ENCODE measurements at regions not wholly inside any gene's neighbourhood (a gene's known extent, or its start where the extent isn't known, plus 50 kb on each side); places are given as distances from the start of the nearest gene placed in this dataset.
A peak's percentile ranks its signal among the peaks of the same experiment; 100 is the strongest.

DNA sequence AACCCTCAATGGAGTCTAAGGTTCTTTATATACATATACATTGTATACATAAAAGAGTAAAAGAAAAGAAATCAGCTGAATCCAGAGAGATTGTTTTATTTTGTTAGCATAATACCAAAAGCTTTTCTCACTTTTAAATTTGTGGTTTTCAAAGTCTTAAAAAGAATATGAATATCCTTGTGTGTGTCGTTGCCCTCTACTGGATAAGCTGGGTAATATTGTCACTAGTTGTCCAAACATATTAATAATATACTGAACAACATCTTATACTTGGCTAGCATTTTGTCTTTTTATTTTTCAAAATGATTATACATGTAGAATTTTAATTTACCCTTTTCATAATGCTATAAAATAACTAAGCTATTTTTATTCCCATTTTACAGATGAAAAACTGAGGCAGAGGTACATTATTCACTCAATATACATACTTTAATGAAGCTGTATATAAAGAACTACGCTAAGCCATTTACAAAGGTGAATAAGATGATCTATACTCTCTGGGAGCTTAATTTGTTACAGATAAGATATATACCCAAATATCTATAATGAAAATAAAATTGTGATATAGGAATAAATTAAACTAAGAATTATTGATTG is 531.7 kb downstream of the TFAP2B start:
- Mint-ChIP-seq H3K27ac (no peak overlapping the region), H3K27me3 (no peaks in the 10 kb centered on the region), H3K4me3 (no peak overlapping the region), H3K4me1 (ENCODE audit: low read depth) (no peaks in the 10 kb centered on the region), H3K36me3 (ENCODE audit: low read depth) (no peaks in the 10 kb centered on the region), H3K9me3 (peaks cover 9% of the 10 kb centered on the region)
- intact Hi-C loops (cut with micrococcal nuclease): loop anchor here (5.0 kb wide), 1 partner anchor 533 kb away; the partner anchor contains the start of gene TFAP2B
- ChIA-PET CTCF (interaction anchor here (1.0 to 1.5 kb wide), 3 partner anchors 10 to 26 kb away, joined by 3 read pairs; no protein-coding TSS in a partner anchor), POLR2A (no interaction called here)
- ATAC-seq (no peak), DNase-seq (no peak)
- TF ChIP-seq, protein P1, sequence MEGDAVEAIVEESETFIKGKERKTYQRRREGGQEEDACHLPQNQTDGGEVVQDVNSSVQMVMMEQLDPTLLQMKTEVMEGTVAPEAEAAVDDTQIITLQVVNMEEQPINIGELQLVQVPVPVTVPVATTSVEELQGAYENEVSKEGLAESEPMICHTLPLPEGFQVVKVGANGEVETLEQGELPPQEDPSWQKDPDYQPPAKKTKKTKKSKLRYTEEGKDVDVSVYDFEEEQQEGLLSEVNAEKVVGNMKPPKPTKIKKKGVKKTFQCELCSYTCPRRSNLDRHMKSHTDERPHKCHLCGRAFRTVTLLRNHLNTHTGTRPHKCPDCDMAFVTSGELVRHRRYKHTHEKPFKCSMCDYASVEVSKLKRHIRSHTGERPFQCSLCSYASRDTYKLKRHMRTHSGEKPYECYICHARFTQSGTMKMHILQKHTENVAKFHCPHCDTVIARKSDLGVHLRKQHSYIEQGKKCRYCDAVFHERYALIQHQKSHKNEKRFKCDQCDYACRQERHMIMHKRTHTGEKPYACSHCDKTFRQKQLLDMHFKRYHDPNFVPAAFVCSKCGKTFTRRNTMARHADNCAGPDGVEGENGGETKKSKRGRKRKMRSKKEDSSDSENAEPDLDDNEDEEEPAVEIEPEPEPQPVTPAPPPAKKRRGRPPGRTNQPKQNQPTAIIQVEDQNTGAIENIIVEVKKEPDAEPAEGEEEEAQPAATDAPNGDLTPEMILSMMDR (IDR thresholded peaks at IDR 0.05): peak; percentile 57

DNA sequence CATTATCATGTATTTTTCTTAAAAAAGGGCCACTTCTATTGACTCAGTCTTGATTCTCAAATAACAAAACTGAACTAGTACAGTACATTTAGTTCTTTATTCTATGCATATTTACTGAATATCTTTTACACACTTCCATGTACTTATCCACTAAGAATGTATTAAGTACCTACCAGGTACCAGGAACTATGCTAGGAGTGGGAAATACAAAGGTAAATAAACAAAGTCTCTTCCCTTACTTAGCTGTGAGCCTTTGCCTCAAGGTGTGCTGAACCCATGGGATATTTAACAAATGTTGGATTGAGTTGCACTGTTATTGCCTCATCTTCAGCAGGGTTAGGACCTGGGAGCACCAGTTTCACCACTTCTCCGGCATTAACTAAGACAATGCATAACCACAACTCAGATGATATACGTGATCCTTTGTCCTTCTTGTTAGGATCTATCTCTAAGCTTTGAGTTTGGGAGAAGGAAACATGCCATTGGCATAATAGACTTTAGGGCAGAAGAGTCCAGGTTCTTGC is 533.9 kb downstream of the TFAP2B start:
- Mint-ChIP-seq H3K9me3 (peaks cover 3% of the 10 kb centered on the region), H3K4me3 (no peak overlapping the region), H3K27ac (no peak overlapping the region), H3K4me1 (ENCODE audit: low read depth) (no peaks in the 10 kb centered on the region), H3K27me3 (no peaks in the 10 kb centered on the region), H3K36me3 (ENCODE audit: low read depth) (no peaks in the 10 kb centered on the region)
- DNase-seq: no peak
- POLR2A ChIA-PET: no interaction called here
- TF ChIP-seq, protein P1 (IDR thresholded peaks at IDR 0.05): no peak
- intact Hi-C loops (cut with micrococcal nuclease): loop anchor here (5.0 kb wide), 1 partner anchor 535 kb away; the partner anchor contains the start of gene TFAP2B
- no peak for ATAC-seq
- CTCF ChIA-PET: interaction anchor here (1.1 to 1.2 kb wide), 2 partner anchors 14 to 537 kb away, joined by 3 read pairs; no protein-coding TSS in a partner anchor

DNA sequence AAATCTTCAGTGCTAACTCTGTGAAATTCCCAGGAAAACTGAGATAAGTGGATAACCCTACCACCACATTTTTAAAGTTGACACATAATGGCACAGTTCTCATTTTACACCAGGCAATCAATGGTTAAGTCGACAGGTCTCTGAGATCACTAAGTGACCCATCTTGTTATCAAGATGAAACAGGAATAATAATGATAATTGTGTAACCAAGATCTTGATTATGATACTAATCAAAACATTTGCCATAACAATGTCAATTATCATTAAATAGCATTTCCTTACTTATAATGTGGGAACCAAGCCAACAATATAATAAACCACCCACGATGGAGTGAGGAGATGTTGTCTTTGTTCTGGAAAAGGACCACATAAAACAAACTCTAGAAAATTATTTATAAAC is 541.6 kb downstream of the TFAP2B start:
- Mint-ChIP-seq H3K36me3 (ENCODE audit: low read depth) (no peaks in the 10 kb centered on the region), H3K27me3 (no peaks in the 10 kb centered on the region), H3K4me3 (no peak overlapping the region), H3K27ac (no peak overlapping the region), H3K4me1 (ENCODE audit: low read depth) (no peaks in the 10 kb centered on the region), H3K9me3 (no peaks in the 10 kb centered on the region)
- ChIA-PET POLR2A (no interaction called here), CTCF (interaction anchor here (1.1 kb wide), 1 partner anchor 10 kb away, joined by 3 read pairs; no protein-coding TSS in a partner anchor)
- intact Hi-C loops (cut with micrococcal nuclease): no loop called here
- DNase-seq (no peak), ATAC-seq (no peak)
- TF ChIP-seq, protein P1 (IDR thresholded peaks at IDR 0.05): no peak

DNA sequence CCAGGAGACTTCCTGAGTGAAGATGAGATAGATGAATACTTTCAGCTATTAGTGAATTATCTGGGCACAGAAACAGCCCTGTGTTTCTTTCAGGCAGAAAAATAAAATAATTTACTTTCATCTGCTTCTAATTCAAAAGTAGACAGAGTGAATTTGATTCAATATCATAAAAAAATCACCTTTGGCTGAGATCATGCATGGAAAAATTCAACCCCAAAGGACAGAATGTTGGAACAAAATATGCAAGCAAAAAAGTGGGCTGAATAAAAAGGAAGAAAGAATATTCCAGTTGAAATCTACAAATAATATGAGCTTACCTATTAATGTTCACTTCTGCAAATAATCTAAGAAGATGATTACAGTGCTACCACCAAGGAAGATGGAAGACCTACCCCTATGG is 546.9 kb downstream of the TFAP2B start:
- no peak overlapping the region for H3K27ac Mint-ChIP-seq
- H3K4me3 Mint-ChIP-seq: no peak overlapping the region
- no peaks in the 10 kb centered on the region for H3K9me3 Mint-ChIP-seq
- TF ChIP-seq, protein P1 (IDR thresholded peaks at IDR 0.05): no peak
- no peaks in the 10 kb centered on the region for H3K27me3 Mint-ChIP-seq
- H3K4me1 Mint-ChIP-seq (ENCODE audit: low read depth): no peaks in the 10 kb centered on the region
- no peaks in the 10 kb centered on the region for H3K36me3 Mint-ChIP-seq (ENCODE audit: low read depth)
- POLR2A ChIA-PET: no interaction called here
- no peak for DNase-seq
- CTCF ChIA-PET: no interaction called here
- intact Hi-C loops (cut with micrococcal nuclease): no loop called here
- no peak for ATAC-seq

DNA sequence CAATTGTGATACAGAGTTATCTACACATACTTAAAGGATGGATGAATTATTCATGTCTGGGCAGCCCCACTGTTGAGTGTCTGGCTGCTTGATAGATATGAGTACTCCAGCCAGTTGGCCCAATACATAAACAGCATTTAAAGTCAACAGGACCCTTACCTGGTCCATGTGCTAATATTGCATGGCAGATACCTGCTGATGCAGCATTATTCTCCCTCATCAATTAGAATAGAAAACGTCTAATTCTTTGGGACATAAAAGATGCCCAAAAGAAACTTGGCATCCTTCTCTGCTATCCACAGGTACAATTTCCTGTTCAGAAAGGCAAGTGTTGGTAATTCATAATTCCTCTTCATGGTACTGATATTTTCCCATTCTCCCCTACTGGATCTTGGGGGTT is 550.8 kb downstream of the TFAP2B start:
- CTCF ChIA-PET: no interaction called here
- no peak for ATAC-seq
- Mint-ChIP-seq H3K27me3 (no peaks in the 10 kb centered on the region), H3K36me3 (ENCODE audit: low read depth) (no peaks in the 10 kb centered on the region), H3K4me1 (ENCODE audit: low read depth) (no peaks in the 10 kb centered on the region), H3K27ac (no peak overlapping the region), H3K9me3 (no peaks in the 10 kb centered on the region), H3K4me3 (no peak overlapping the region)
- intact Hi-C loops (cut with micrococcal nuclease): no loop called here
- DNase-seq: no peak
- TF ChIP-seq, protein P1 (IDR thresholded peaks at IDR 0.05): no peak
- POLR2A ChIA-PET: no interaction called here
